ELF-1 (cell line): ENCODE measurements at regions not wholly inside any gene's neighbourhood (a gene's known extent, or its start where the extent isn't known, plus 50 kb on each side); places are given as distances from the start of the nearest gene placed in this dataset.

Source experiments
- DNase-seq: peaks from one replicate; pipeline ENCODE4 v3.0.0-alpha.2; 2016; ENCODE audit warnings: low read depth, low spot score

DNA sequence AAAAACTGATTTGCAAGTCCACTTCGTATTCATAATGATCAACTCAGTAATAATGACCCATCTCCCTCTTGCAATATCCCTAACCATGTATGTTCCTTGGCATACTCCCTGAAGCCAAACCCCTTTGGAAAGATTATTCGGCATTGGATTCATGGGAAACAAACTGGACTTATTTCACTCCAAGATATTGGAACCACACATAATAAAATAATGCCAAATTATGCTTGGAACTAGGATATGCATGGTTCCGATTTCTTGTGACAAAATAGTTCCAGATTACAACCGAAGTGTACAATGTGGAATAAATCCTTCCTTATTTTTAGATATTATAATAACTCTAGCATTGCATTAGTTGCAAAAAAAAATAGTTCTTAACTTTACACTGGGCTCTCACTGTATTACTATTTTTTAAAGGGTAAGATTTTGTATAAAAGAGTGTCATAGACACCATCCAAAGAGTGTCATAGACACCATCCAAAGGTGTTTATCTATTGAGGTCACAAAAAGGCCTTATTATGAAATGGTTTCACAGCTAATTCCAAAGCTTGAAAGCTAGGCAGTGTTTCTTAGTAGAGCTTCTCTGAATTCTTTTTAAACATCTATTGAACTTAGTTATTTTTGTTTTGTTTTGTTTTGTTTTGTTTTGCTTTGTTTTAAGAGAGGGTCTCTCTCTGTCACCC is 410.9 kb upstream of the JARID2 start:
- no peak for DNase-seq

DNA sequence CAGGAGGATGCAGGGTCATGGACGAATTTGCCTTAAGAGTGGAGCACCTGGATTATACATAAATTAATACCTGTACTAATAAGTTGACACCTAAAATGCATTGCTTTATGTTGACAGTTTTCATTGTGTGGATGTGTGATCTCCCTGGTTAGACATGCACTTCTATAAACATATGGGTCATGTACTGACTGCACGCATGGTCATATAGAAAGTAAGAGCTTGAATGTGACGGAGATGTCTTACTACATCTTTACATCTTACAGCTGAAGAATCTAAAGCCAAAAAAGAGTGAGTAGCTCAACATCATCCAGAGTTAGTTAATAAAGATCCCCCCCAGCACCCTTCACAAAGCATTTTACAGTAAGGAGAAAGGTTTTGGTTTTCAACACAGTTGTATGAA is 408.4 kb upstream of the JARID2 start:
- no peak for DNase-seq

DNA sequence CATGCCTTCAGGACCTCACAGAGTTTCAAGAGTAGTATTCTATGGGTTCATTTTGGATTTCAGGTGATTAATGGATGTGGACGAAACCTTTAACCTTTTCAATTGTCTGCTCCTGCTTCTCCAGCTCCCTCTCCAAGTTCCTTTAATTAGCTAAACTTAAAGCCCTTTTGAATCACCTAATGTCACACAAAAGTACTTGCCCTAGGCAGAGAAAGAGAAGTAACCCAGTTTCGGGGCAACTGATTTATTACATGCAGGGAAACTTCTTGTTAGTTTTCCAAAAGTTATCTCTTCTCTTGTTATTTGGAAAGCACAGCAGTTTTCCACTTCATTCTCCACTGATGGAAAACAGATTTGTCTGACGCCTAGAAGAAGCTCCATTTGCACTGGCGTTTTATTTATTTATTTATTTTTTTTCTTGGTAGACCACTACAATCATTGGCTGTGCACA is 407.7 kb upstream of the JARID2 start:
- no peak for DNase-seq

DNA sequence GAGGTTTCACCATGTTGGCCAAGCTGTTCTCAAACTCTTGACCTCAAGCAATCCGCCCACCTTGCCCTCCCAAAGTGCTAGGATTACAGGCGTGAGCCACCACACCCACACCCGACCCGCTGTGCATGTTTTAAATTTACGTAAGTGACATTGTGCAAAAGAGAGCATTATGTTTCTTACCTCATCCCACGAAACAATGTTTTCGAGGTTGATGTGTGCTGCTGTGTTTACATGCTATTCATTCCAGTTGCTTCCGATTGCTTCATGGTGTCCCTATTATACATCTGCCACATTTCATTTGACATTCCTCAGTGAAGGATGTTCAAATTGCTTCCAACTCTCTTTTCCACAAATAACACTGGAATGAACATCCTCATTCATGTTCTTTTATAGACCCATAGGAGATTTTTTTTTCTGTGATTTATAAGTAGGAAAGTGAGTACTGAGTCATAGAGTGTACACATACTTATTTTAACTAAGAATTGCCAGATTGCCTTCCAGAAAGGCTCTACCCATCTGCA is 403.9 kb upstream of the JARID2 start:
- no peak for DNase-seq

DNA sequence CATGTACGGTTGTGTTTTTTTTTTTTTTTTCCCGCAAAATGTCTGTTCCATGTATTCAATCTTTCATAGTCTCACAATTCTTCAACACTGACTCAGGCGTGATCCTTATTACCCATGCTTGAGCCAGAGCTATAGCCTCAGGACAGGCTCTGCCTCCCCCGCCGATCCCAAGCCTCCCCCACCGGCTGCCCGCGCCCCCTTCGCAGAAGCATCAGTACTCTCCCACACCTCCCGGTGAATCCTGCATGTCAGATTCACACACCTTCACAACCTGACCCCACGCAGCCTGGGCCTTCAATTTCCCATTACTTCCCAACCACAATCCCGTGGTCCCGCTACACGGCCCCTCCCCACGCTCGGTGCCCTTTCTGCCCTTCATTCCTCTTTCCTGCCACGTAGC is 401.5 kb upstream of the JARID2 start:
- no peak for DNase-seq

DNA sequence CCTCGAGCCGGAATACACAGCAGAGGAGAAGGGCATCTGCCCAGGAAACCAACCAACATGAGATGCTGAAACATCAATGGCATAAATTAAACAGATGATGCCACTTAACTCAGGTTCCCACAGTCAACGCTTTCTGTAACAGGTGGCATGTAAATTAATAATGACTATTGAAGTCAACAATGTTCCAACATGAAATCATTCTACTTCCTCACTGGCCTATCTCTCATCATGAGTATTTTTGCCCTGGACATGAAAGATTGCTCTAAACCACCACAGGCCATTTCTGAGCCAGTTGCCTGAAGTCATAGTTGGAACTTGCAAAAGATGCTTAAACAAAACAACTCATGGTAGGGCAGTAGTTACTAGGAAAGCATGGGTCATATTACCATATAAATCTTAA is 397.9 kb upstream of the JARID2 start:
- DNase-seq, result no peak

DNA sequence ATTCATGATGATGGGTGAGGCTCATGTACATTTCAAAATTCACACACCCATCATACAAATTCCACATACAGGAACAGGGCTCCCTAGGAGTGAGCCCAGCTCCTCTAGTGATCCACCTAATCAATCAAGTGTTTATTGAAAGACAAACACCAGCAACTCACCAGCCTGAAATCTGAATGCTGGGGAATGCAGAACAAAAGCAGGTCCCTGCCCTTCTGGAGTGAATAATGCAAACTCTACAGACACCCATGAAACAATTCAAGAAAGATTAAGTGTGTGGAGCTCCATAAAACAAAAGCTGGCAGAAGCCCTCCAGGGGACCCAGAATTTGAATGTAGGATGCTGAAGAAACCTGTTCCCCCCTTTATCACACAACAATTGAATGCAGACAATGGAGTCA is 396.7 kb upstream of the JARID2 start:
- DNase-seq, result peak; percentile 33

DNA sequence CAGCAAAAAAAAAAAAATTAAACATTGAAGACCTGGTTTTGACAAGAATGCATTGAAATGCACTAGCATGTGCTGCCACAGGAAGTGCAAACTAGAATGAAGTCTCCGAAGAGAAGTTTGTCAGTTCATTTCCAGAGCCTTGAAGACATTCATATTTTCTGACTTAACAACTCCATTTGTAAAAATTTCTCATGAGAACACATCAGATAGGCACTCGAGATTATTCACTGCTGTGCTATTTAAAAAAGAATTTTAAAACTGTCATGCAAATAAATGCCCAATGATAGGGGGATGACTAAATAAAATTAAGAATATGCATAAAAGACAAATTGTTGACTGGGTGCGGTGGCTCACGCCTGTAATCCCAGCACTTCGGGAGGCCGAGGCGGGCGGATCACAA is 394.6 kb upstream of the JARID2 start:
- DNase-seq, result no peak

DNA sequence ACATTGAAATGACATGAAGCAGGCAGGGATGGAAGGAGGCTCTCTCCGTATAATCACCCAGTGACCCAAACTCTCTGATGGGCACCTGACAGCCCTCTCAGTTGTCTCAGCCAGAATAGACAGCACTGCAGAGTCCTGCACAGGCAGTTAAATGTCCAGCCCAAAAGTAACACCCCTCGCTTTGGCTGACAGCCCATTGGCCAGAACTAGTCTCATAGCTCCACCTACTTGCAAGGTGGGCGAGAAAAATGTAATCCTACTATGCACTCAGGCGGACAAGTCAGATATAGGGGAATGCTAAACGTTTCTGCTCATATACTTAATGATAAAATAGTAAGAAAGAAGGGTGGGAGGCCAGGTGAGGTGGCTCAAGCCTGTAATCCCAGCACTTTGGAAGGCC is 393.5 kb upstream of the JARID2 start:
- no peak for DNase-seq

DNA sequence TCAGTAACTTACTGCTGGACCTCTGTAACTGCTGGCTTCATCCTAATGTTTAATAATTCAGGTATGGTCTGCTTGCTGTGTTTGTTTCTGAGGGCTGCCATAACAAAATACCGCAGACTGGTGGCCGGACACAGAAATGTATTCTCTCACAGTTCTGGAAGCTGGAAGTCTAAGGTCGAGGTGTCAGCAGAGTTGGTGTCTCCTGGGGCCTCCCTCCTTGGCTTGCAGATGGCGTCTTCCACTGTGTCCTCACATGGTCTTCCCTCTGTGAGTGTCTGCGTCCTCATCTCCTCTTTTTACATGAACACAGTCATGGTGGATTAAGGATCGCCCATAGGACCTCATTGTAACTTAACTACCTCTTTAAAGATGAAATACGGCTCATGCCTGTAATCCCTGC is 389.7 kb upstream of the JARID2 start:
- no peak for DNase-seq

DNA sequence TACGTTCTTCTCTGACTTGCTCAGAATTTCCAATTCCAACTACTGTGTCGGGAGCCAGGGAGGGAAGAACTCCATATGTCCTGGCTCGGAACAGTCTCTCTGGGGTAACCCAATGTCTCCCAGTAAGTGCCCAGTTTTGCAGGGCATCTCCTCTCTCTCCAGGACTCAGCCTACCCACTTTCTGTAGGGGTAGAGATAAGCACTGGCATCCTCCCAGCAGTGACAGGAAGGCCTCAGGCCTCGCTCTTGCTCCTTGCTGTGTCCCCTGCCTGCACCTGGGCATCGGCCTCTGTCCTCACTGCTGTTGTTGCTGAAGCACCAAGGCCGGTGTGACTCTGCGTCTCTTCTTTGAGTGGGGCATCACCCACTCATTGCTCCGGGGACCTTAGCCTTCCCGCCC is 388.9 kb upstream of the JARID2 start:
- no peak for DNase-seq

DNA sequence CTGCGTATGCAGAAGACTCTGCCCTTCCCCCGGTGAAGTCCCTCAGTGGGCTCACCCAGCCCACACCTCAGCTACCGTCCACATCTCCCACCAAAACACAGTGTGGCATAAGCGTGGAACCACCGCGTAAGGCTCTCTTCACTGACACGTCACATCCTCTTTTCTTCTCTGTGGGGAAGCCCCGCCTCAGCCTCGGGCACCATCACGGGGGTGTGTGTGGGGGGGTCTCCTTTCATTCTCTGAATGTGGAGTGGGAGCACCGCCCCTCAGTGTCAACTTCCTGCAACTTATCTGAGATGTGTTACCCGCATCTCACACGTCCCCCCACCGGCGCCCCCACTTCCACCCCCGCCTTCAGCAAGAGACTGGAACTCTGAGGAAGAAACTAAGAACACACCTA is 388.4 kb upstream of the JARID2 start:
- no peak for DNase-seq

DNA sequence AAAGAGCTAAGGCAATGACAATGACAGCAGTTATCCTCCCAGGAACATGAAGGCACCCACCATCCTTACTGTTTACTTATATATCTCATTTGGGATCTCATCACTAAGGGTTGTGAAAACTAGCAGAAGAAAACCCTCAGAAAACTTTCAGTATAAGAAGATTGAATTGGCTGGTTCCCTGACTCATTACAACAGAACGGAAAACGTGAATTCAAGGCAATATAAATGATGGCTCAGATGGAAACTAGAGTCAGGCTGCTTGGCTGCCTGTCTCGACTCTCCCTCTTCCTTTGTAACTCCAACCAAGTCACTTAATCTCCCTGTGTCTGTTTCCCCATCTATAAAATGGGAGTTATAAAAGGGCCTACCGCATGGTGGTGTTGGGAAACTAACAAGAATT is 387.1 kb upstream of the JARID2 start:
- DNase-seq, result no peak

DNA sequence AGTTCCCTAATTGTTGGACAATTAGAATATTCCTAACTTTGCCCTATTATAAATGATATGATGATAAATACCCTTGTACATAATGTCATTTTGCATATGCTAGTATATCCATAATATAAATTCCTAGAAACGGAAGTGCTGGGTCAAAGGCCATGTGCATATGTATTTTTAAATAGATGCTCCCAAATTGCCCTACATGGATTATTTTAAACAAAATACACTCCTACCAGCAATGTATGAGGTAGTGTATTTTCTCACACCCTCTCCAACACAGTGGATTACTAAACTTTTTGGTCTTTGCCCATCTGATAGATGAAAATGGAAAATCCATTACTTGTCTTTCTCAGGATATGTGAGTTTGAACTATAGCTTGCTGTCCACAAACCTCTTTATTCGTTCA is 385.1 kb upstream of the JARID2 start:
- no peak for DNase-seq

DNA sequence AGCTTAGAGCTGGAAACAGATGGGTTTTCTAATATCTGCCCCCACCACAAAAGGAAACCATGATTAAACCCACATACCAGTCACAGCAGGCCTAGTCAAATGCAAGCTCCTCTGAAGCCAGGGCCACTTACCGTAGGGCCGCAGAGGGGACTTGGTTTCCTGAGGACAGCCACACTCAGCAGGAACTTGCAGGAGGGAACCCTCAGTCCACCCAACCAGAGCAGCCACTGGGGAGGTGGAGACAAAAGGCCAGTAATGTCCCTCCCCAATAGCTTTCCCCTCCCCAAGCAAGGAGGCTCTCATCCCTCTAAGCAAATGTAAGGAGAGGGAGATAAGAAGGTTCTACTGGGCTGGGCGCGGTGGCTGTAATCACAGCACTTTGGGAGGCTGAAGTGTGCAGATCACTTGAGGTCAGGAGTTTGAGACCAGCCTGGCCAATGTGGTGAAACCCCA is 384.4 kb upstream of the JARID2 start:
- DNase-seq, result peak; percentile 72

DNA sequence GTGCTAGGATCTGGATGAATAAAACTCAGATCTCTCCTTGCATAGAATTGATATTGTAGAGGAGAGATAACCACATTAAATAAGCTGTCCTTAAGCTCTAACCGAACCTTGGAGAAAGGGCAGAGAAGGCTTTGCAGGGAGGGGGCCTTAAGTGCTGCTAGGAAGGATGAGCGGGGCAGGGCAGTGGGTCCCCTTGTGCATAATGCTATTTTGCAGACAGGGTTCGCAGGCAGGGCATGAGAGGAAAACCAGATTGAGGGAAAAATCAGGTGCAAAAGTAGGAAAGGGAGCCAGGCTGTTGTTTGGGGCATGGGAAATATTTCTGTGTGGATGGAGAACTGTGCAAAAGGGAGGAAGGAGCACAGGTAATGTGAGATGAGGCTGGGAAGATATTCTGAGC is 383.0 kb upstream of the JARID2 start:
- DNase-seq, result no peak

DNA sequence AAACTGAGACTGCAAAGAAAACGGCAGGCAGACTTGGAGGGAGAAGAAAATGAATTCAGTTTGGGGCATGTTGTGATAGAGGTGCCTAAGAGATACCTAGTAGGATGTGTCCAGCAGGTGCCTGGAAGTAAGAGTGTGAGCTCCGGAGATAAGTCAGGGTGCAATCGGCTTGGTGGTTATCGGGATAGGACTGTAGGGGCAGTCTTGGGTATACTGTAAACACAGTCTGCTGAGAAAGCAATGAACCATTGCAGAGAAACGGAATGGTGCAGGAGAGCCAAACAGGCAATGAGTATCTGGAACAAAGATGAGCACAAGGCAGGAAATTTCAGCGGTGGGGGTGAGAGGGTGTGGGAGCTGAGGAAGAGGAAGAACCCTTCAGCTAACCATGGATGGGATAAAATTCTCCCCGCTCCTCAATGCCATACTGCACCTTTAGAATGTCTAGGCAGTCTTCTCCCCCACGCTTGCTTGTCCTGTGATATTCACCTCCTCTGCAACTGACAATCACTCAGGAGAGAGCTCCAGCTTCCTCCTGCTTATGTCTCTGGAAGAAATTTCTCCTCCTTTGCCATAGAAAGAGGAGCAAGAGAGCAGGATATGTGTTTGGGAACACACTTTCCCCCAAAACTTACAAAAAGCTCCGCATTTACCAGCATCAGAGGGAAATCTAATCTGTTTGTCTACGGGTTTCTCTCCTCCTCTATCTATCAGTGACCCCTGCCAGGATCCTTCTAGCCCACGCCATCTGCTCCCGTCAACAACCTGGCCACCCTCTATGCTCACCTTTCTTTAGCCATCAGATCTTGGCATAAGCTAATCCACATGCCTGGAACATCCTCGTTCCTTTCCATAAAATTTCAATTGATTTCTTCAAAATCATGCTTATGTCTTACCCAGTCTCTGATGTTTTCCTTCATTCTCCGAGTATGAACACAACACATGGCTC is 381.7 kb upstream of the JARID2 start:
- peak; percentile 41 for DNase-seq

DNA sequence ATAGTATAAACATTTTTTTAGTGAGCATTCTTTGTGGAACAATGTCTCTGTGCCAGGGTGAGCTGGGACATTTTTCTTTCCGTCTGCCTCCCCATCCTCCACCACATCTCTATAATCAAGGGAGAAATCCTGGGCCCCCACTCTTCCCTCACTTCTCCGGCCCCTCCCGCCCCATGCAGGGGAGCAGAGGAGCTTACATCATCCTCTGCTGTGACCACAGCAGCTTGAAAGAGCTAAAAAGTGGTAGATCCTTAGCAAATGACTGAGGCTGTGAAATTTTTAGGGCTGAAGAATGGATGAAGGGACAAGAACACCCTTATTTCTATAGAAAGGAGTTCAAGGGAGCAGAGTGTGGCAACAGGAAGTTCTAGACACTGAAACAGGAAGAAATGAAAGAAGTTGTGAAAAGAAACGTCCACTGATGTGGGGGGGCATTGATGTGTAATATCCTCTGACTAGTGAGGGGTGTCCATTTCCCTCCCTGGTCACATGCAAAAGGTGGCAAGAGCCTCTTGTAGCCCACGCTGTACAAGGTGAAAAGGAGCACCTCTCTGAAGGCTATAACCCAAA is 380.3 kb upstream of the JARID2 start:
- DNase-seq, result no peak

DNA sequence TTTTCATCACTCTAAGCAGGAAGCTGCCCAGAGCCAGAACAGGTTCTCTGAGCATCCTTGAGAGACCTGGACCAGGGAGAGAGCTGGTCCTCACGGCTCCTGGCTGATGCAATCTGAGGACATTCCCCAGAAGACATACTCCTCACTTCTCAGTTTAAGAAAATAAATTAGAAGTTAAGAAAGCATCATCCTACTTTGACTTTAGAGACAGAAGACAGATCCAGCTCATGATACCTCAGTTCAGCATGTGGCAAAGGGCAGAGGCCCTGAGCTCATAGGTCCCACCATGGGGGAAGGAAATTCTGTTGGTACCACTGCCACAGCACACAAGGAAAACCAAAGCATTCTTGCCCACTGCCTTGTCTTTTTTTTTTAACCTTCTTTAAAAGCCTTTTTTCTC is 378.1 kb upstream of the JARID2 start:
- DNase-seq, result no peak

DNA sequence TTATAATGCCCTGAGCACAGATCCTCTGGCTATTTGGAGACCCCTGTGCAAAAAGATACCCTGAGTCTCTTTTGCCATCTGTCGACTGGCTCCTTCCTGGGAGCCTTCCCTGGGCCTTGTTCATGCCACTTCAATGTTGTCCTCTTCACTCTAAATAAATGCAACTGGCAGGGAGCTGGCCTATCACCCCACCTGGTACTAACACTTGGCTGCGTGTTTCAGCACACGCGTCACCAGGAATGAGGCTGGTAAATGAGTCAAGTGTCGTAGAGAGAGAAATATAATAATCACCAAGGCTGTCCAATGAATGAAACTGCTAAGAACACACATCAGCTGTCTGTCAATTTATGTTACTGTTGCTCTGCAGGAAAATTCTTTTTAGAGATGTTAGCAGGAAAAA is 374.6 kb upstream of the JARID2 start:
- DNase-seq, result no peak

DNA sequence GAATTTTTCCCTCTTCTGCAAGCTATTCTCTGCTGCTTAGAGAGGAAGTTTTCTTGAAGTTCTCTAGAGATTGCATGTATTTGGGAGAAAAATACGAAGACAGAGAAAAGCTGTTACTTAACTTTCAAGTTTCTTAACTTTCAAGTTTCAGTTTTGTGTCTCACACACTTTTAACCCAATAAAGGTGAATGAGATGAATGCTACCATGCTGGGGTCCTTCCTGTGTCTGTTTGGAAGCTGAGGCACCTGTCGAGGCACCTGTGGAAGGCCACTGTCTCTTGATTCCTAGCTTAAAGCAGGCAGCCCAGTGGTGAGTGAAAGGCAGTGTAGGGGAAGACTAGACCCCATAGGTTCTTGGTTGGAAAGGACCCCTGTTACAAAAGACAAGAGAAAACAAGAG is 372.8 kb upstream of the JARID2 start:
- no peak for DNase-seq

DNA sequence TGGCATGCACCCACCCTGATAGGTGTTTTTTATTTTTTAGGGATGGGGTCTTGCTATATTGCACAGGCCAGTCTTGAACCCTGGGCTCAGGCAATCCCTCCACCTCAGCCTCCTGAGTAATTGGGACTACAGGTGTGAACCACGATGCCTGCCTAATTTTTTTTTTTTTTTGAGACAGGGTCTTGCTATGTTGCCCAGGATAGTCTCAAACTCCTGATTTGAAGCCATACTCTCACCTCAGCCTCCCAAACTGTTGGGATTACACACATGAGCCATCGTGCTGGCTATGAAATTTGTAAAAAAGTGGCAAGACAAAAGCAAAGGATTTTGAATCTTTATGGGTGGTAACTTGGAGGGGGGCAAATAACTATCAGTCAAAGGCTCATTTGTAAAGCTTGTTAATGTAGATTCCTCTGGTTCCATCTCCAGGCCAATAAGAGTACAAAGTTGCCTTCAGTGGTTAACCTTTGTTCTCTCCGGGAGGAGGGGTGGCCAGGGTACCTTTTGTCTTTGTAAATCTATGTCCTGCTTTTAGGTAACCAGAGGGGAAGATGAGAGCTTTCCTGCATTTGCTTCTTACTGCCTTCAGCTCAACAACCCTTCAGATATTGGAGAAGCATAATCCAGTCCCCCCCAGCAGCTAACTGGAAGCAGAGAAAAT is 372.0 kb upstream of the JARID2 start:
- DNase-seq, result no peak
